Spleen (tissue), 11 donors: ENCODE measurements at regions not wholly inside any gene's neighbourhood (a gene's known extent, or its start where the extent isn't known, plus 50 kb on each side); places are given as distances from the start of the nearest gene placed in this dataset.
A peak's percentile ranks its signal among the peaks of the same experiment; 100 is the strongest.

Experiments
- DNase-seq: peaks from one replicate; pipeline ENCODE4 v3.0.0-alpha.2; 2020
- H3K27ac ChIP-seq, 8 donors: fragments of 200-600 bp; sonication (generic) in 7 of 8; 1 replicate in 4 of 8; 2 replicates in 4 of 8; pipeline versions ENCODE4 v1.5.0 to v1.8.0; 2016 to 2021; ENCODE audit warnings: inconsistent platforms in 4 of 8, mild to moderate bottlenecking in 4 of 8, moderate library complexity in 1 of 8
- H3K27me3 ChIP-seq, 7 donors: fragments of 200-600 bp; sonication (generic) in 6 of 7; replicated peaks in 1 of 7; 1 replicate in 4 of 7; 2 replicates in 3 of 7; pipeline versions ENCODE4 v1.5.0 to v1.8.0; 2016 to 2021; ENCODE audit warnings: inconsistent platforms in 3 of 7, mild to moderate bottlenecking in 1 of 7
- H3K36me3 ChIP-seq, 6 donors: fragments of 200-600 bp; sonication (generic) in 5 of 6; 1 replicate in 4 of 6; 2 replicates in 2 of 6; pipeline versions ENCODE4 v1.5.0 to v1.8.0; 2016 to 2021; ENCODE audit warnings: inconsistent platforms in 2 of 6
- H3K4me1 ChIP-seq, 6 donors: fragments of 200-600 bp; sonication (generic) in 5 of 6; 1 replicate in 3 of 6; 2 replicates in 3 of 6; pipeline versions ENCODE4 v1.5.0 to v1.8.0; 2016 to 2021; ENCODE audit warnings: inconsistent platforms in 3 of 6
- H3K4me3 ChIP-seq, 8 donors: fragments of 200-600 bp; sonication (generic) in 7 of 8; 1 replicate in 4 of 8; 2 replicates in 4 of 8; pipeline versions ENCODE4 v1.5.0 to v1.8.0; 2016 to 2021; ENCODE audit warnings: inconsistent platforms in 4 of 8, mild to moderate bottlenecking in 4 of 8, moderate library complexity in 2 of 8
- H3K9me3 ChIP-seq, 8 donors: fragments of 200-600 bp; sonication (generic) in 7 of 8; 1 replicate in 4 of 8; 2 replicates in 4 of 8; pipeline versions ENCODE4 v1.5.0 to v1.8.0; 2016 to 2021; ENCODE audit warnings: inconsistent platforms in 4 of 8
- CTCF ChIP-seq, 11 experiments: fragments of 200-600 bp in 7 of 11; fragments of 450-650 bp in 4 of 11; sonication (generic) in 4 of 11; IDR thresholded peaks in 8 of 11; conservative IDR thresholded peaks in 3 of 11; 1 replicate in 7 of 11; 2 replicates in 4 of 11; pipeline versions ENCODE4 v1.4.0 to v1.8.0; 2016 to 2021; ENCODE audit warnings: antibody characterized with exemption in 11 of 11, inconsistent platforms in 4 of 11, mild to moderate bottlenecking in 1 of 11
- POLR2A ChIP-seq, 3 donors: fragments of 450-650 bp; IDR thresholded peaks; one replicate each; pipeline ENCODE4 v1.5.1; 2017; ENCODE audit warnings: antibody characterized with exemption in 3 of 3, mild to moderate bottlenecking in 1 of 3
- POLR2AphosphoS5 ChIP-seq, 3 donors: sonication (generic); formaldehyde crosslinking; IDR thresholded peaks; one replicate each; pipeline ENCODE4 v1.5.1; 2017; ENCODE audit warnings: antibody characterized with exemption in 3 of 3
- WGBS, 5 donors: extraction: QIAGEN DNeasy Blood & Tissue Kit in 3 of 5; methylation state at CpG; one replicate each; pipeline versions ENCODE4 v1.1.5 to v1.1.7; 2013 to 2018; 5-methylcytosine and 5-hydroxymethylcytosine counted together
- intact Hi-C: fragments of 100-400 bp; cut with DNase I; formaldehyde crosslinking; loops from one replicate; pipeline ENCODE4 v1.15.0; 2023; ENCODE audit warnings: low total_unique reads
- donor health status: healthy with polysubstance abuse.
- donor health status: DM: no; HTN: no; CAD: no; lungs with moderate emphysema.
- donor health status: DM: no; HTN: no; CAD: no.
- donor health status: Bipolar disorder and iron deficiency.
- donor health status: healthy.
- donor health status: DM: no; HTN: no; CAD: no.
- donor health status: DM: yes; HTN: yes; CAD: no.

GRCh38 chr1:82227306-82228095 lies 426.8 kb downstream of the ADGRL2 start:
- DNase-seq = no peak
- peaks cover 0 to 17% (median 0%) of the 10 kb centered on the region in 6 donors for H3K4me1 ChIP-seq
- WGBS, 5 donors = 31 to 44% (median 32%) methylated on average over 3 of the region's 3 CpGs
- no peaks in the 10 kb centered on the region for H3K9me3 ChIP-seq
- TF ChIP-seq POLR2AphosphoS5 (IDR thresholded peaks at IDR 0.05) (no peak), CTCF (IDR thresholded peaks at IDR 0.05 in 8 of 11, conservative IDR thresholded peaks at IDR 0.05 in 3 of 11) (no peak), POLR2A (IDR thresholded peaks at IDR 0.05) (no peak)
- intact Hi-C loops = no loop called here
- no peak overlapping the region for H3K27ac ChIP-seq
- H3K36me3 ChIP-seq = no peaks in the 10 kb centered on the region
- H3K27me3 ChIP-seq = no peaks in the 10 kb centered on the region
- no peak overlapping the region for H3K4me3 ChIP-seq

- no peak for DNase-seq
- intact Hi-C loops = no loop called here
- no peaks in the 10 kb centered on the region for H3K36me3 ChIP-seq
- 80 to 98% (median 89%) methylated on average over 1 of the region's 1 CpG for WGBS, 5 donors
- no peak overlapping the region for H3K4me3 ChIP-seq
- no peak overlapping the region for H3K27ac ChIP-seq
- peaks cover 0 to 17% (median 0%) of the 10 kb centered on the region in 6 donors for H3K4me1 ChIP-seq
- no peaks in the 10 kb centered on the region for H3K27me3 ChIP-seq
- H3K9me3 ChIP-seq = no peaks in the 10 kb centered on the region
- TF ChIP-seq POLR2A (IDR thresholded peaks at IDR 0.05) = no peak
- no peak for TF ChIP-seq POLR2AphosphoS5 (IDR thresholded peaks at IDR 0.05)
- no peak for TF ChIP-seq CTCF (IDR thresholded peaks at IDR 0.05 in 8 of 11, conservative IDR thresholded peaks at IDR 0.05 in 3 of 11)
Measured at GRCh38 chr1:82226186-82226505, 425.4 kb downstream of the ADGRL2 start.

GRCh38 chr1:82225421-82226185 lies 424.9 kb downstream of the ADGRL2 start:
- Histone ChIP-seq H3K27me3 (no peaks in the 10 kb centered on the region), H3K4me1 (peaks cover 0 to 17% (median 0%) of the 10 kb centered on the region in 6 donors), H3K36me3 (no peaks in the 10 kb centered on the region), H3K4me3 (no peak overlapping the region), H3K27ac (peak overlapping the region in 3 of 8 donors; percentile 2 to 54 (median 29)), H3K9me3 (no peaks in the 10 kb centered on the region)
- intact Hi-C loops = no loop called here
- no peak for DNase-seq
- WGBS, 5 donors = 22 to 45% (median 23%) methylated on average over 3 of the region's 3 CpGs
- TF ChIP-seq POLR2A (IDR thresholded peaks at IDR 0.05) (no peak), CTCF (IDR thresholded peaks at IDR 0.05 in 8 of 11, conservative IDR thresholded peaks at IDR 0.05 in 3 of 11) (no peak), POLR2AphosphoS5 (IDR thresholded peaks at IDR 0.05) (no peak)

GRCh38 chr1:82223091-82223490 lies 422.4 kb downstream of the ADGRL2 start:
- no peak overlapping the region for H3K27ac ChIP-seq
- 80 to 91% (median 86%) methylated on average over 1 of the region's 1 CpG for WGBS, 5 donors
- no peaks in the 10 kb centered on the region for H3K9me3 ChIP-seq
- no peaks in the 10 kb centered on the region for H3K36me3 ChIP-seq
- H3K4me1 ChIP-seq = peaks cover 0 to 17% (median 0%) of the 10 kb centered on the region in 6 donors
- no peak overlapping the region for H3K4me3 ChIP-seq
- DNase-seq = no peak
- TF ChIP-seq CTCF (IDR thresholded peaks at IDR 0.05 in 8 of 11, conservative IDR thresholded peaks at IDR 0.05 in 3 of 11) (no peak), POLR2A (IDR thresholded peaks at IDR 0.05) (no peak), POLR2AphosphoS5 (IDR thresholded peaks at IDR 0.05) (no peak)
- intact Hi-C loops = no loop called here
- H3K27me3 ChIP-seq = no peaks in the 10 kb centered on the region
